Mesenchymal stem cell (in vitro differentiated cells and primary cell): ENCODE measurements at regions not wholly inside any gene's neighbourhood (a gene's known extent, or its start where the extent isn't known, plus 50 kb on each side); places are given as distances from the start of the nearest gene placed in this dataset.

Experiments
- DNase-seq: peaks from one replicate; pipeline ENCODE4 v3.0.0-alpha.2; 2013
- H2AFZ ChIP-seq: one replicate; pipeline ENCODE4 v1.6.1; 2013; ENCODE audit warnings: low read depth, mild to moderate bottlenecking, control low read depth, inconsistent platforms, low read length, moderate library complexity
- H2AK5ac ChIP-seq: 2 replicates; pipeline ENCODE4 v1.6.1; 2013; ENCODE audit warnings: low read length, moderate library complexity, mild to moderate bottlenecking, inconsistent platforms; ENCODE audit not compliant: severe bottlenecking
- H2BK120ac ChIP-seq: one replicate; pipeline ENCODE4 v1.6.1; 2013; ENCODE audit warnings: low read depth, mild to moderate bottlenecking, inconsistent platforms, low read length, moderate library complexity
- H2BK12ac ChIP-seq, 2 experiments: one replicate each; pipeline ENCODE4 v1.6.1; 2013; ENCODE audit warnings: inconsistent platforms in 2 of 2, low read length in 2 of 2, mild to moderate bottlenecking in 2 of 2, moderate library complexity in 2 of 2, control low read depth in 1 of 2
- H2BK15ac ChIP-seq: one replicate; pipeline ENCODE4 v1.6.1; 2013; ENCODE audit warnings: mild to moderate bottlenecking, low read depth, inconsistent platforms; ENCODE audit not compliant: poor library complexity, severe bottlenecking
- H2BK5ac ChIP-seq: 2 replicates; pipeline ENCODE4 v1.6.1; 2013; ENCODE audit warnings: low read depth, mild to moderate bottlenecking, low read length, control low read depth, inconsistent platforms; ENCODE audit not compliant: poor library complexity, severe bottlenecking
- H3K14ac ChIP-seq, 2 experiments: one replicate each; pipeline ENCODE4 v1.6.1; 2013; ENCODE audit warnings: inconsistent platforms in 2 of 2, low read length in 2 of 2, control low read depth in 1 of 2, mild to moderate bottlenecking in 1 of 2, moderate library complexity in 1 of 2
- H3K18ac ChIP-seq, 2 experiments: one replicate each; pipeline ENCODE4 v1.6.1; 2013; ENCODE audit warnings: inconsistent platforms in 2 of 2, low read length in 2 of 2, control low read depth in 1 of 2, low read depth in 1 of 2, mild to moderate bottlenecking in 1 of 2
- H3K23ac ChIP-seq, 2 experiments: one replicate each; pipeline ENCODE4 v1.6.1; 2013; ENCODE audit warnings: inconsistent platforms in 2 of 2, low read length in 2 of 2, mild to moderate bottlenecking in 2 of 2, moderate library complexity in 2 of 2, control low read depth in 1 of 2
- H3K27ac ChIP-seq: 2 replicates; pipeline ENCODE4 v1.5.1; 2013; ENCODE audit warnings: mild to moderate bottlenecking, moderate library complexity, low read length, control low read depth, inconsistent platforms; ENCODE audit not compliant: poor library complexity, severe bottlenecking
- H3K27me3 ChIP-seq, 2 experiments: 2 replicates each; pipeline versions ENCODE4 v1.6.1 to v1.7.0; 2013; ENCODE audit warnings: low read length in 2 of 2, mild to moderate bottlenecking in 2 of 2, moderate library complexity in 2 of 2, control low read depth in 1 of 2, inconsistent platforms in 1 of 2; ENCODE audit not compliant: control insufficient read depth in 1 of 2, insufficient read depth in 1 of 2
- H3K36me3 ChIP-seq, 2 experiments: 2 replicates each; pipeline versions ENCODE4 v1.6.1 to v1.7.0; 2013; ENCODE audit warnings: low read length in 2 of 2, control low read depth in 1 of 2, inconsistent platforms in 1 of 2, low read depth in 1 of 2, mild to moderate bottlenecking in 1 of 2; ENCODE audit not compliant: insufficient read depth in 2 of 2, control insufficient read depth in 1 of 2
- H3K4ac ChIP-seq, 2 experiments: one replicate each; pipeline ENCODE4 v1.6.1; 2013; ENCODE audit warnings: inconsistent platforms in 2 of 2, low read length in 2 of 2, mild to moderate bottlenecking in 2 of 2, moderate library complexity in 2 of 2, control low read depth in 1 of 2, low read depth in 1 of 2
- H3K4me1 ChIP-seq: 2 replicates; pipeline ENCODE4 v1.6.1; 2013; ENCODE audit warnings: low read depth, low read length, control low read depth; ENCODE audit not compliant: control insufficient read depth, insufficient read depth
- H3K4me2 ChIP-seq: 2 replicates; pipeline ENCODE4 v1.6.1; 2013; ENCODE audit warnings: low read length, mild to moderate bottlenecking, inconsistent platforms; ENCODE audit not compliant: poor library complexity, severe bottlenecking
- H3K4me3 ChIP-seq, 2 experiments: 2 replicates each; pipeline versions ENCODE4 v1.5.1 to v1.7.0; 2013; ENCODE audit warnings: low read length in 2 of 2, mild to moderate bottlenecking in 2 of 2, control low read depth in 1 of 2, low read depth in 1 of 2; ENCODE audit not compliant: insufficient read depth in 1 of 2
- H3K79me1 ChIP-seq: replicated peaks from 2 replicates; pipeline ENCODE4 v1.6.1; 2013; ENCODE audit warnings: mild to moderate bottlenecking, control low read depth, low read length, inconsistent platforms; ENCODE audit not compliant: poor library complexity, severe bottlenecking
- H3K9ac ChIP-seq: 2 replicates; pipeline ENCODE4 v1.7.0; 2013; ENCODE audit warnings: mild to moderate bottlenecking, low read length, moderate library complexity
- H3K9me3 ChIP-seq: 2 replicates; pipeline ENCODE4 v1.7.0; 2013; ENCODE audit warnings: mild to moderate bottlenecking, low read length; ENCODE audit not compliant: control insufficient read depth
- H4K8ac ChIP-seq: one replicate; pipeline ENCODE4 v1.6.1; 2013; ENCODE audit warnings: inconsistent platforms, mild to moderate bottlenecking, low read length, moderate library complexity
- H4K91ac ChIP-seq: one replicate; pipeline ENCODE4 v1.6.1; 2013; ENCODE audit warnings: mild to moderate bottlenecking, low read length, inconsistent platforms
- WGBS: methylation state at CpG from one replicate; pipeline ENCODE4 v1.1.7; 2013; ENCODE audit warnings: mixed read lengths; 5-methylcytosine and 5-hydroxymethylcytosine counted together

GRCh38 chr15:70401709-70402108 is 304.0 kb upstream of the TLE3 start:
- Histone ChIP-seq H3K23ac (no peak overlapping the region), H3K9ac (no peak overlapping the region), H3K14ac (no peak overlapping the region), H2BK12ac (no peak overlapping the region), H4K91ac (no peak overlapping the region), H3K4ac (no peak overlapping the region), H3K36me3 (no peaks in the 10 kb centered on the region), H2BK5ac (no peak overlapping the region), H3K27ac (no peak overlapping the region), H3K4me3 (no peak overlapping the region), H3K27me3 (peaks cover 80 to 88% of the 10 kb centered on the region in 2 experiments), H3K18ac (no peak overlapping the region), H3K79me1 (no peaks in the 10 kb centered on the region), H3K4me1 (no peaks in the 10 kb centered on the region), H3K4me2 (no peak overlapping the region), H4K8ac (no peak overlapping the region), H2BK15ac (no peak overlapping the region), H2AFZ (no peak overlapping the region), H2AK5ac (no peak overlapping the region), H3K9me3 (peaks cover 13% of the 10 kb centered on the region), H2BK120ac (no peak overlapping the region)
- DNase-seq = no peak
- 89% methylated on average over 4 of the region's 4 CpGs for WGBS

- Histone ChIP-seq H3K9me3 (peaks cover 6% of the 10 kb centered on the region), H3K4ac (no peak overlapping the region), H3K23ac (no peak overlapping the region), H2AFZ (no peak overlapping the region), H3K4me1 (no peaks in the 10 kb centered on the region), H3K36me3 (no peaks in the 10 kb centered on the region), H2BK5ac (no peak overlapping the region), H4K91ac (no peak overlapping the region), H3K9ac (peak overlapping the region; percentile 25), H2AK5ac (no peak overlapping the region), H3K79me1 (no peaks in the 10 kb centered on the region), H4K8ac (no peak overlapping the region), H3K27ac (no peak overlapping the region), H2BK12ac (no peak overlapping the region), H3K14ac (no peak overlapping the region), H3K18ac (no peak overlapping the region), H2BK15ac (no peak overlapping the region), H3K4me3 (no peak overlapping the region), H3K4me2 (no peak overlapping the region), H3K27me3 (peaks cover 80 to 86% of the 10 kb centered on the region in 2 experiments), H2BK120ac (no peak overlapping the region)
- WGBS = 80% methylated on average over 4 of the region's 4 CpGs
- no peak for DNase-seq
These were observed 303.2 kb upstream of the TLE3 start for GRCh38 chr15:70400766-70401541.

- Histone ChIP-seq H3K23ac (no peak overlapping the region), H3K4me2 (no peak overlapping the region), H3K4me3 (no peak overlapping the region), H3K27me3 (peaks cover 80 to 87% of the 10 kb centered on the region in 2 experiments), H3K18ac (no peak overlapping the region), H2BK5ac (no peak overlapping the region), H4K8ac (no peak overlapping the region), H3K9me3 (no peaks in the 10 kb centered on the region), H4K91ac (no peak overlapping the region), H3K27ac (no peak overlapping the region), H2BK120ac (no peak overlapping the region), H3K14ac (no peak overlapping the region), H2AK5ac (no peak overlapping the region), H3K9ac (no peak overlapping the region), H3K4ac (no peak overlapping the region), H2BK15ac (no peak overlapping the region), H3K4me1 (no peaks in the 10 kb centered on the region), H3K36me3 (no peaks in the 10 kb centered on the region), H2AFZ (no peak overlapping the region), H3K79me1 (no peaks in the 10 kb centered on the region), H2BK12ac (no peak overlapping the region)
- no peak for DNase-seq
These were observed 301.5 kb upstream of the TLE3 start for GRCh38 chr15:70399204-70399603.

GRCh38 chr15:70398694-70399093 is 301.0 kb upstream of the TLE3 start:
- H3K9me3 ChIP-seq = no peaks in the 10 kb centered on the region
- H2BK120ac ChIP-seq = no peak overlapping the region
- H3K14ac ChIP-seq = no peak overlapping the region
- H3K23ac ChIP-seq = no peak overlapping the region
- H3K4me1 ChIP-seq = no peaks in the 10 kb centered on the region
- H3K36me3 ChIP-seq = no peaks in the 10 kb centered on the region
- no peaks in the 10 kb centered on the region for H3K79me1 ChIP-seq
- no peak overlapping the region for H2BK12ac ChIP-seq
- no peak overlapping the region for H3K9ac ChIP-seq
- H3K4ac ChIP-seq = no peak overlapping the region
- no peak overlapping the region for H2AK5ac ChIP-seq
- H4K8ac ChIP-seq = no peak overlapping the region
- no peak for DNase-seq
- WGBS = 90% methylated on average over 4 of the region's 4 CpGs
- no peak overlapping the region for H2BK5ac ChIP-seq
- no peak overlapping the region for H3K4me3 ChIP-seq
- peaks cover 80 to 86% of the 10 kb centered on the region in 2 experiments for H3K27me3 ChIP-seq
- no peak overlapping the region for H3K18ac ChIP-seq
- no peak overlapping the region for H2AFZ ChIP-seq
- H4K91ac ChIP-seq = no peak overlapping the region
- H3K27ac ChIP-seq = no peak overlapping the region
- H3K4me2 ChIP-seq = no peak overlapping the region
- H2BK15ac ChIP-seq = no peak overlapping the region
